Pulmonary artery endothelial cell (primary cell): ENCODE measurements at regions not wholly inside any gene's neighbourhood (a gene's known extent, or its start where the extent isn't known, plus 50 kb on each side); places are given as distances from the start of the nearest gene placed in this dataset.
"Not testable (repeated sequence)": the region's sequence is repeated elsewhere in the genome, so short reads cannot be mapped to it uniquely, and the experiment has no call there.

ENCODE experiments used
- DNase-seq: peaks from one replicate; pipeline ENCODE4 v3.0.0-alpha.2; 2011; ENCODE audit warnings: low read depth, low spot score

DNA sequence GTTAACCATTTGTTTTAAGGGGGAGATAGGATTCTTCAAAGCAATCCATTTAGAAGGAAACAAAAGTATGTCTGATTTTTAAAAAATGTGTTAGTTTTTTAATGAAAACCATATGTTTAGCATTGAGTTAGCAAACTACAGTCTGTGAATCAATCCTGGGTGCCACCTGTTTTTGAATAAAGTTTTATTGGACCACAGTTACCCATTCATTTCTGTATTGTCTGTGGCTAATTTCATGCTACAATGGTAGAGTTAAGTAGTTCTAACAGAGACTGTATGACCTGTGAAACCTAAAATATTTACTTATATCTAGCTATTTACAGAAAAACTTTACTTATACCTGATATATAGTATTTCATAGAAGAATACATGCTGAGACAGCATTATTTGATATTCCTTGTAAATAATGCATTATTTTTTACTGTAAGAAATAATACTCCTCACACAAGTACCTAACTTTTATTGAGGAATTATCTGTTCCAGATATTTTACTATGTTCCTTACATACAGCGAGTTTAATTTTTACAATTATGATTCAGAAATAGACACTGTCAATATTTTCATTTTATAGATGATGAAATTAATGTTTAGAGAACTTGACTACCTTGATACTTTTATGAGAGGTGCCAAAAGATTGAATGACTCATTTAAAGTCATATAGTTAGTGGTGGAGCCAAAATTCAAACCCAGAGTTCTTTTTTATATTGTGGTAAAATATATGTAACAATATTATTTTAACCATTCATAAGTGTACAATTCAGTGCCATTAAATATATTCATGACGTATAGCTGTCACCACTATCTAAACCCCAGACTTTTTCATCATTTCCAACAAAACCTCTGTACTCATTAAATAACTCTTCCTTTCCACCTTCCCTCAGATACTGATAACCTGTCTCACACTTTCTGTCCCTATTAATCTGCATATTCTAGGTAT, 122.0 kb downstream of the GLUD2 start:
- no peak for DNase-seq

DNA sequence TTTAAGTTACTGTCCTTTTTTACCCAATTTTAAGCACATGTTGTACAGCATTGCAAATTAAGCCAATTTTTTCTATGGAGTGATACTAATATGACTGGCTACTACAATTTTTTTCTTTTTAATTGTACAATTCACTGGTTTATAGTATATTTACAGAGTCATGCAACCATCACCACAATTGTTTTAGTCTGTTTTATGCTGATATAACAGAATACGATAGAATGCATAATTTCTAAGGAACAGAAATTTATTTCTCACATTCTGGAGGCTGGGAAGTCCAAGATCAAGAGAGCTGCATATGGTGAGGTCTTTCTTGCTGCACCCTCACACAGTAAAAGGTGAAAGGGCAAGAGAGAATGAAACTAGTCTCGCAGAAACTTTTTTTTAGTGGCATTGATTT, 125.3 kb downstream of the GLUD2 start:
- no peak for DNase-seq

DNA sequence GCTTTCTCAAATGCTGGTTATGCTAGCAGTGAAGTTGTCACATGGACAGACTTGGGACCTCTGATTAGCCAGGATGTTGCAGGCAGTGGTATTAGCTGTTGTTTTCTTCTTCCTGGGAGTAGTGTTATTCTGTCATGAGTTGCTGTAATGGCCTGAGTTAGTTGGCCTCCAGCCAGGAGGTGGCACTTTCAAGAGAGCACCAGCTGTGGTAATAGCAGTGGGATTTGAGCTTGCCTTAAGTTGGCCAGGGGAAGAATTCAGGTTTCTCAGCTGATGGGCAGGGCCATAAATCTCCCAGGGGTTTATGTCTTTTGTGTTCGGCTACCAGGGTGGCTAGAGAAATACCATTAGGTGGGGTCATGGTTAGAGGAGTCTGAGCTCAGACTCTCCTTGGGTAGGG, 132.6 kb downstream of the GLUD2 start:
- DNase-seq = no peak

DNA sequence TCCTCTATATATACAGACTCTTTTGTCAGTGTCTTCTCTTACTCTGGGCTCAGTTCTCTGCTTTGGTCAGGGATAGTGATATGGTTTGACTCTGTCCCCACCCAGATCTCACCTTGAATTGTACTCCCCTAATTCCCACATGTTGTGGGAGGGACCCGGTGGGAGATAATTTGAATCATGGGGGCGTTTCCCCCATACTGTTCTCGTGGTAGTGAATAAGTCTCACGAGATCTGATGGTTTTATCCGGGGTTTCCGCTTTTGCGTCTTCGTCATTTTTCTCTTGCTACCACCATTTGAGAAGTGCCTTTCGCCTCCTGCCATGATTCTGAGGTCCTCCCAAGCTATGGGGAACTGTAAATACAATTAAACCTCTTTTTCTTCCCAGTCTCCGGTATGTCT, 144.4 kb downstream of the GLUD2 start:
- DNase-seq = no peak

DNA sequence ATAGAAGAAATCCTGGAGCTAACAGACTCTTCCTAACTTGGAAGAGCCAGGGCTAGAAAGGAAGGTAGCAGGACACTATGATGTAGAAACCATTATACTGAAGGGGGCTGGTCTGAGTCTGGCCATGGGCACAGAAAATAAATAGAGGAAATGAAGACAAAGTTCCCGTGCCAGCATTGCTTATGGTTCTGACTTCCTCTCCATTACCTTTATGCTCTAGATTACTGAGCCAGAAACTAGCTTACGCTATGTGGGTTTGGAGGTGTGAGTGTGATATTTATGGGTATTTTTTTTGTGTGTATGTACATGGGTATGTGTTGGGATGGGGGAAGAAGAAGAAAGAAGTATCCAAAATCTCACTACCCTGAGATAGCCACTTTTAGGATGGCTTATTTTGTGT, 148.3 kb downstream of the GLUD2 start:
- DNase-seq = no peak

DNA sequence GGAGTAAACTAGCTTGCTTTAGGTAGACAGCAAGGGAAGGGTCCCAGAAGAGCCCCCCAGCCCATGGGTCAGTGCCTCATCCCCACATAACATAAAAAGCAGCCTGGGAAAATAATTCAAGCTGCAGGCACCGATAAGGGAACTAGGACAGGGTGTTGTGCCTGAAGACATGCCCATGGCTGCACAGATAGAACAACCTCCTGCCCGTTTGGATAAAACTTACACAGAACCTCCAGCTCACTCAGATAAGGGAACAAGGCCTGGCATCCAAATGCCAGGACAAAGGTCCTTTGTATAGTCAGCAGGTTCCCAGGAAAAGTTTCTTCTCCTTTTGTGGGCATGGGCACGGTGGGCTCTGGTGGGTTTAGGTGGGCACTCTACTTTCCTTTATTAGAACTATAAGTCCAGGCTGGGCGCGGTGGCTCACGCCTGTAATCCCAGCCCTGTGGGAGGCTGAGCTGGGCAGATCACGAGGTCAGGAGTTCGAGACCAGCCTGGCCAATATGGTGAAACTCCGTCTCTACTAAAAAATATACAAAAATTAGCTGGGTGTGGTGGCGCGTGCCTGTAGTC, 149.5 kb downstream of the GLUD2 start:
- DNase-seq = not testable (repeated sequence)

DNA sequence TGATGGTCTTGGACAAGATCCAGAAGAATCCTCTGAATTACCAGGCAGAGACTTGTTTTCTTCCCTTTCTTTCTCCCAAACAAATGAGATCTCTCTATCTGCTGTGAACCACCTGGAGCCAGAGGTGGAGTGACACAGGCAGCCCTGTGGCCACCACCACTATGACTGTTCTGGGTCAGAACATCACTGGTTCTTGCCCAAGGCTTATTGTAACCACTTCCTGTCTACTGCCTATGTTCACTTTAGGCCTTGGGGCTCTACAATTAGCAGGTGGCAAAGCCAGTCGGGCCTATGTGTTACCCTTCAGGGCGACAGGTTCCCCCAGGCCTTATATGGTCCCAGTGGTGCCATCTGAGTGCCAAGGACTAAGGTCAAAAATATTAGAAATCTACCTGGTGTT, 161.2 kb downstream of the GLUD2 start:
- no peak for DNase-seq

DNA sequence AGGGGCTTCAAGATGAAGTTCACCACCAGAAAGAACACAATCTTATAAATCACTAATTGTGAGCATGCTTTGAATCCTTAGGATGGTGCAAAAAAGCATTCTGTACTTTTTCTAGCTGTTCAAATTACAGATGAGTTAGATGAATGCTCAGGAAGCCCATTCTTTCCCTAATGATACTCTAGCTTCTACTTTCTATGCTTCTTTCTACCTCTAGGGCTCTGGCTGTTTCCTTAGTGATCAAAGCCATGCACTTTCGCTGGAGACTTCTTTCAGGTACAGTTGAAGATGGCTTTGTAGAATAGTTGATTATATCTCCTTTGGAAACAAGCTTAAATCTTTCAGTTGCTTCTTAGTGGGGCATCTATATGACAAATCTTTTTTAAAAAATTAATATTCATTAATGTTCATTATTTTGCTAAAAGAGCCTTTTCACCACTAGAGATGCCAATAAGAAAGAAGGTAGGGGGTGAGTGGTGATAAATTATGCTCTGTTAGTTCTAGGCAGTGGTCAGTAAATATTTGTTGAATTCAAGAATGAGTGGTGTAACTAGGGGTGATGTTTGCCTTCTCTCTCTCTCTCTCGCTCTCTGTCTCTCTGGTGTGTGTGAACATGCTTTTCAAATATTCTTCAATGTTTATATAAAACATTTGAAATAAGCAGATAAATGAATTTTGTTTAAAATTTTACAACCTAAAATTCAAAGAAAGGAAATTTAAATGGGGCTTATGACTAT, 169.4 kb downstream of the GLUD2 start:
- no peak for DNase-seq

DNA sequence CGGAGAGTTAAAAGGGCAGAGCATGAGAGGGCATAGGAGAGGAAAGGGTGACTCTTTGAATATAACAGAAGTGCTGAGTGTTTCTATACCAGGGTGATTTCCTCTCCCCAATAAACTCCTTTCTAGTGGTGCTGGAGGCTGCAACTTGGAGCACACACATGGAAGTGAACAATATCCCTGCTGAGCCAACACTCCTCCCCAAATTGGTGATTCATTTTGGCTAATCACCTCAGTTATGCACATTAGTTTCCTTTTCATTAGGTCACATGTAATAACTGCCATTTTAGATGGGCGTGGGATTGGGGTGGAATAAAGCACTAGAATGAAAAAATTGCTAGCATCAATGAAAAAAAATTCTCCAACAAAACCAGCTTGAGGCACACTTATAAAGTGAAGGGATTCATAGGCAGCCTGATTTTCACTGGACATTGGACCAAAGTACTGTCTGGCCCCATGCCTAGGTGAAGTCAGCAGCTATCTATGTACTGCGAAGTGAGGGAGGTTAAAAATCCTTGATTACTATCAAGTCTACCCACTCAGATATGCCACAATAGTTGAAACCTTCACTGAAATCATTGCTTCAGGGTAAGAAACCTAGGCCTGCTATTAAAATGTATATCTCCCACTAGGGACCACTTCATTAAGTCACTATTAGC, 174.0 kb downstream of the GLUD2 start:
- no peak for DNase-seq

DNA sequence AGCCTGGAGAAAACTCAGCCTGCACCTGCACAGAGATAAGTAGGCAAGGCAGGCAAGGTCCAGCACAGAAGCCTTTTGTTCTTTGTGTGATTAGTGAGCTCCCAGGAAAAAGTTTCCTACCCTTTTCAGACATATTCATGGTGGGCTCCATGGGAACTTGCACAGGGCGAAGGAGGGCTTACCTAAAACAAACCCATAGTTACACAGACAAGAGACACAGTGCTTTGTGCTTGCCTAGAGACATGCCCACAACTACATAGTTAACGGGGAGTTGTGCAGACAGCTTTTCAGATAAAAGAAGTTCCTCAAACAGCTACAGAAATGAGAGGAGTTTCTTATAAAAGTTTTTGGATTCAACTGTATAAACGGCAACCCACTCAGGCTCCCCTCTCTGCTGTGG, 180.5 kb downstream of the GLUD2 start:
- DNase-seq = no peak

DNA sequence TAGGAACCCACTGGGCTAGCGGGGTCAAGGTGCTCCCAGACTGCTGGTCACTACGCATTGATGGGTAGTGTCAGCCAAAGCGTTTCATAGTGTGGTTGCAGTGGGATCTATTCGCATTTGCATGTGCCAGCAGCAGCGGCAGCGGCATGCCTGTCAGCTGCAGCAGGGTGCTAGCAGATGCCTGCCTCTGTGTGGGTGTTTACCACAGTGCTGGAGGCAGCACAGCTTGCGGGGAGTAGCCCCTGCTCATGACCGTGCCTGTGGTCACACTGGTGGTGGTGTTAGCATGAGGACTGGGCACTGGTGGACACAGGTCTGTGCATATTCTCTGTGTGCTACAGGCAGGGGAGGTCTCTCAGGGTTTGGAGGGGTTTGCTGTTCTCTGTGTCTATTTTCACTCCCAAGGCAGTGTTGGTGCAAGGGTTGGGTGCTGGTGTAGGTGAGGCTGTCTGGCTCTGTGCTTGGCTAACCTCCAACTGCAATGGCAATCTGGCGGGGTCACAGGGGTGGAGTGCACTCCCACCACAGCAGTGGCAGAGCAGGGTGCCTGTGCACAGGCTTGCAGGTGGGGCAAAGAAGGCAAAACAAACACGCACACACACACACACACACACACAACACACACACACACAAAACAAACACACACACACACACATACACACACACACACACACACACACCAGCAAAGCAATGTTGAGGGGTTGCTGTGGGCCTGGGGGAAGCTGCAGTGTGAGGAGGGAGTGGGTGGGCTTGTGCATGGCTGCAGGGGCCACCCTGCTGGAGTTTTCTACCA, 184.4 kb downstream of the GLUD2 start:
- no peak for DNase-seq

DNA sequence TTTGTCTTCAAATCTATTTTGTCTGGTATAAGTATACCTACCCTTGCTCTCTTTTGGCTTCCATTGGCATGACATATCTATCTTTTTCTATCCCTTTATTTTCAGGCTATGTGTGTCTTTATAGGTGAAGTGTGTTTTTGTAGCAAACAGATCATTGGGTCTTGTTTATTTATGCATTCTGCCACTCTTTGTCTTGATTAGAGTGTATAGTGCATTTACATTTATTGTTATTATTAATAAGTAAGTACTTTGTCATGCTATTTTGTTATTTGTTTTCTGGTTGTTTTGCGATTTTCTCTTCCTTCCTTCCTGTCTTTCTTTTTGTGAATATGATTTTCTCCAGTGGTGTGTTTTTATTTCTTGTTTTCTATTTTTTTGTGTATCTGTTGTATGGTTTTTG, 188.6 kb downstream of the GLUD2 start:
- DNase-seq = no peak

DNA sequence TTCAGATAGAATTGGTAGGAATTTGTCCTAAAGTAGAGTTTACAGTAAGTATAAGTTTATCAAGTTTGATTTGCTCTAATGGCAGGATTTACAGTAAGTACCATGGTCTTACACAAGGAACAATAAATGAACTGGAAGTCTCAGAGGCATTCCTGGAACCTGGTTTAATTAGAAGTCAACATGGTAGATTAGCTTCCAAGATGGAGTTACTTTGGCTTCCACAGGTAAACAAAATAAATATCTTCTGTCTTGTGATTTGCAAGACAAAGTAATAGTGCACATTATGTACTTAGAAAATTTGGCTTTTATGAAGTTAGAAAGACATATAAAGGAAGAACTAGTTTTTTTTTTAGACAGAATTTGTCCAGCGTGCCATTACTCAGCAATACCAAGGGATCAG, 190.7 kb downstream of the GLUD2 start:
- no peak for DNase-seq

DNA sequence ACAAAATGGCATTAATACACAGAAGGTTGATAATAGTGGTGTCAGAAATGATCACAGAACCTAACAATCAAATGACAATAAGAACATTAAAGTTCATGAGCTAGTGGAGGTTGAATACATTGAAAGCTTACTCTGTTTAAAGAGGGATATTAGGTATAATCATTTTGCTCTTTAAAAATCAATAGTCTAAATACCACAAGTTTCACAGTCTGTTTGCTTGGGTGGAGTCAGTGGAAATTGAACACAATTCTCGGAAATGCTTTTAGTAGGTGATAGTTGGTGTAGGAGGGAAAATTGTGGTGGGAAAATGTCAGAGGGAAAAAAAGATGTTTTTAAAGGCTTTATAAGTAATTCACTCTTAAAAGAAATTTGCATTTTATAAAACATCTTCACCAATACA, 197.1 kb downstream of the GLUD2 start:
- DNase-seq = no peak

DNA sequence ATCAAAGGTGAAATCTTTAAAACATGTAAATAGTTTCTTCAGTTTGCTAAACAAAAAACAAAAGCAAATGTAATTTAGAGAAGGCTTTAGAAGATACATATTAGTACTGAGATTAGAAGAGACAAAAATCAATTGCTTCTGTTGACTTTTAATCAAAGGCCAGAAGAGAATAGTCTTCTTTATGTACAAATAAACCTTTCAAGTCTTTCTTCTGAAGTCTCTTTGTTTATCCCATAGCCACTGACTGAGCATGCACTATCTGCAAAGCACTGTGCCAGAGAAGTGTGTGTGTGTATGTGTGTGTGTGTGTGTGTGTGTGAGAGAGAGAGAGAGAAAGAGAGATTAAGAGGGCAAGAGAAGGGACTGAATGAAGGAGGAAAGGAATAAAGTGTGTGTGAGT, 198.4 kb downstream of the GLUD2 start:
- DNase-seq = no peak

DNA sequence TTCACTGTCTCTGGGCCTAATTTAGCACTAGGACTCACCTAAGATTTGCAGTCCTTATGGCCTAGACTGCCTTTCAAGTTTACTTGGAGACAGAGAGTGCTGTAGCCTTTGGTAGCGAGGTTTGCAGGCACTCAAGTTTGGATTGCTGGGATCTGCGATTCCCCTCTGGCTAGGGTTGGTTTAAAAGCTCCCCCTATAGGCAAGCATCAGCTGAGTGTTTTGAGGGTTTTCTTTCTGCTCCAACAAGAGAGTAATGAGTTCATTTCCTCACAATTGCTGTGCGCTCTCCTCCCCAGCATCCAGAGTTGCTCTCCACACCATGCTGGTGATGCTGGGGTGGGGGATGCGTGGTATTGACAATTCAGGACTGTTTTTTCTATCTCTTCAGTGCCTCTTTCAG, 206.9 kb downstream of the GLUD2 start:
- no peak for DNase-seq

DNA sequence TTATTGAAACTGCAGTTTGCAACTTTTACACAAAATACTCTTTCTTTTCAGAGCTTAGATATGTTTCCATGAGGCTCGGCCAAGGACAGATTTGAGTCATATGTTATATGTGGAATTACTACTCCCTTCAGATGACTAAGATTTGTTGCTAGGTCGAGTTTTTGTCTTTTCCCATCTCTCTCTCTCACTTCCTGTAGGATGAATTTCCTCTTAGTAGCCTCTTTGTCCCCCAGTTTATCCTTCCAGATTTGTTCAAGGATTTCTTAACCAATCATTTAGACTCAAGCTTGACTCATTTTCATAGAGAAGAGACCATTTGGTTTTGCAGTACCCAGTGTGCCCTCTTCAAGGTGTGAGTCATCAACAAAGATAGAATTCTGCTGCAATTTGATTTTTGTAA, 209.2 kb downstream of the GLUD2 start:
- DNase-seq = no peak

DNA sequence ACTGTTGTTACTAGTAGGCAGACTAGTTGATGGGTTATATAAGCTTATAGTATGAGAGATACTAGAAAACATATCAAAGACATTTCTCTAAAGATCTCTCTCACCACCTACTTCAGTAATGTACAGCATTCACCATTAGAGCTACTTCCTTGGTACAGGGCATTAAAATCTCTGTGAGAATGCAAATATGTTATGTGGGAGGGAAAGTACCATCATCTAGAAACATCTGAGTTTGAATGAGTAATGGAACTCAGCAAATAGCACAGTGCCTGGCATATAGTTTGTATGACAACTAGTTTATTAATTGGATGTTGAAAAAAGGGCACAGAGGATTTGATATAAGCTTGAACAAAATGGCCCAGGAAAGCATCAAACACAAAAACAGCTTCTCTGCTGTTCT, 211.1 kb downstream of the GLUD2 start:
- no peak for DNase-seq

DNA sequence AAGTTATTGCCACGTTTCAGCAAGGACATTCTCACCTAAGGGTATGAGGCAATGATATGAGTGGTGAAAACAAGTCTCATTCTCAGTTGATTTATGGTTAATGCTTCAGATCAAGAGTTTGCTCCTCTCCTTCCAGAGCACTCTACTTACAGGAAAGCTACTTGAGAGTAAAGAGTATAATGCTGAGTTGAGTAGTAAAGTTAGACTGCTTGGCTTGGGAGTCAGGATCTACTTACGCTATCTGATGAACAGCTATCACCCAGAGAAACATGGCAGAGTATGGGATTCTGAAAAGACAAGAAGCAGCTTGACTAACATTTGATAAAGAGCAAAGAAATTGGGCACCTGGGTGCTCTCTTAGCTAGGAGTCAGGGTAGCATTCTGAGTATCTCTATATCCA, 211.8 kb downstream of the GLUD2 start:
- no peak for DNase-seq

DNA sequence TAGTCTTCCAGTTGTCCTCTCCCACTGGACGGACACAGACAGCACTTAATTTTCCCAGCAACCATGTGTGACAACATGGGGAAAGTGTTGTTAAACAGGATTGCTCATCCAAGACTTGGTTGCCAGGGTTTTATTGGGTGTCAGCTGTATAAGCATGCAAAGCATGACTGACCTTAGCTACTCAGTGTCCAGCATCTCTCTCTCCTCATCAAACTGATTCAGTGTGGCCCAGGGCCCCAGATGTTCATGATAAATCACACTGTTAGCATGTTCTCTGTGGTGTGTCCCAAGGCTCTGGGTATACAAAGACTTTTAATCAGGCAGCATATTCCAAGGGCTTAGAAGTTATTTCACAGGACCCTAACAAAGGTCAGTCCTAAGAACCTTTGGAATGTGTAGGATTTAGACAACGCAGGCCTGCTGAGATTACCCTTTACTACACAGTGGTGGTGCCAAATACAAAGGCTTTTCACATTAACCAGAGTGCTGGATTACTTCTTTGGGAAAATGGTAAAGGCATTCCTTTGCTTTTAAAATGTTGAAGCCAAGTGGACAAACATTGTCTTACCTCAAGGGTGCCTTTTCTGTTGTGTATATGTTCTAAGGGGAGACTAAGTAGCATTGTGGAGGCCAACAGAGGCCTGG, 213.3 kb downstream of the GLUD2 start:
- no peak for DNase-seq

DNA sequence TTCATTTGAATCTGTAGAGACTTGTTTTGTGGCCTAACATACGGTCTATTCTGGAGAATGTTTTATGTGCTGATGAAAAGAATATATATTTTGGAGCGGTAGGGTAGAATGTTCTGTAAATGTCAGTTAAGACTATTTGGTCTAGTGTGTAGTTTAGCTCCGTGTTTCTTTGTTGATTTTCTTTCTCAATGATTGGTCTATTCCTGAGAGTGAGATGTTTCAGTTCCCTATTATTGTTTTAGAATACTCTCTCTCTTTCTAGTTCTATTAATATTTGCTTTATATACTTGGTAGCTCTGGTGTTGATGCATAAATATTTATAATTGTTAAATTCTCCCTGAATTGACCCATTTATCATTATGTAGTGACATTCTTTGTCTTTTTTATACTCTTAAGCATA, 236.5 kb downstream of the GLUD2 start:
- DNase-seq = no peak
